ENCODE measurements at regions not wholly inside any gene's neighbourhood (a gene's known extent, or its start where the extent isn't known, plus 50 kb on each side); places are given as distances from the start of the nearest gene placed in this dataset.

GRCh38 chr4:12949719-12950490, 534.2 kb downstream of the RAB28 start (continued):
- TF ChIP-seq ZBTB40 (IDR thresholded peaks at IDR 0.05): no peak
- no peak for TF ChIP-seq ZBTB40 (CRISPR knock-in tag; IDR thresholded peaks at IDR 0.05)
- TF ChIP-seq YEATS2 (CRISPR knock-in tag; IDR thresholded peaks at IDR 0.05; ENCODE audit: borderline replicate concordance): 0 out of 2 replicates have a peak, but pooled peaks have one; percentile 29
- peak; percentile 85 for TF ChIP-seq CEBPG (CRISPR knock-in tag; IDR thresholded peaks at IDR 0.05)
- TF ChIP-seq ZMYM4 (CRISPR knock-in tag; IDR thresholded peaks at IDR 0.05): peak; percentile 65; the same call in 1 of the 2 replicates
- no peak for TF ChIP-seq ATF6 (CRISPR knock-in tag; conservative IDR thresholded peaks at IDR 0.05)
- TF ChIP-seq ZNF251 (CRISPR knock-in tag; IDR thresholded peaks at IDR 0.05): no peak
- no peak for TF ChIP-seq ZNF580 (CRISPR knock-in tag; IDR thresholded peaks at IDR 0.05; ENCODE audit: borderline replicate concordance, low read depth)
- no peak for TF ChIP-seq ZSCAN20 (CRISPR knock-in tag; IDR thresholded peaks at IDR 0.05; ENCODE audit: borderline replicate concordance)
- TF ChIP-seq PPARG (CRISPR knock-in tag; conservative IDR thresholded peaks at IDR 0.05): peak; percentile 75
- no peak for TF ChIP-seq ZNF441 (CRISPR knock-in tag; IDR thresholded peaks at IDR 0.05; ENCODE audit: borderline replicate concordance)
- no peak for TF ChIP-seq DPF2 (CRISPR knock-in tag; IDR thresholded peaks at IDR 0.05; ENCODE audit: borderline replicate concordance, low read depth)
- no peak for TF ChIP-seq NR2C2 (CRISPR knock-in tag; IDR thresholded peaks at IDR 0.05; ENCODE audit: borderline replicate concordance)
- TF ChIP-seq NFIC (IDR thresholded peaks at IDR 0.05; ENCODE audit: low read length): 0 out of 2 replicates have a peak, but pooled peaks have one; percentile 33
- TF ChIP-seq EHMT2 (IDR thresholded peaks at IDR 0.05; ENCODE audit: borderline replicate concordance, low read depth, low read length): peak; percentile 73; the same call in 1 of the 2 replicates
- TF ChIP-seq ZNF660 (CRISPR knock-in tag; IDR thresholded peaks at IDR 0.05; ENCODE audit: borderline replicate concordance, low read depth): no peak
- TF ChIP-seq BCL6 (CRISPR knock-in tag; IDR thresholded peaks at IDR 0.05): peak; percentile 66
- TF ChIP-seq SAP130 (CRISPR knock-in tag; IDR thresholded peaks at IDR 0.05; ENCODE audit: low read depth): peak; percentile 32; the same call in 1 of the 2 replicates
- 0 out of 2 replicates have a peak, but pooled peaks have one; percentile 19 for TF ChIP-seq NR2F6 (IDR thresholded peaks at IDR 0.05)
- peak; percentile 24; the same call in 1 of the 2 replicates for TF ChIP-seq NR2F6 (CRISPR knock-in tag; IDR thresholded peaks at IDR 0.05)

All from HepG2 (cell line).